ENCODE measurements at regions not wholly inside any gene's neighbourhood (a gene's known extent, or its start where the extent isn't known, plus 50 kb on each side); places are given as distances from the start of the nearest gene placed in this dataset.

DNA sequence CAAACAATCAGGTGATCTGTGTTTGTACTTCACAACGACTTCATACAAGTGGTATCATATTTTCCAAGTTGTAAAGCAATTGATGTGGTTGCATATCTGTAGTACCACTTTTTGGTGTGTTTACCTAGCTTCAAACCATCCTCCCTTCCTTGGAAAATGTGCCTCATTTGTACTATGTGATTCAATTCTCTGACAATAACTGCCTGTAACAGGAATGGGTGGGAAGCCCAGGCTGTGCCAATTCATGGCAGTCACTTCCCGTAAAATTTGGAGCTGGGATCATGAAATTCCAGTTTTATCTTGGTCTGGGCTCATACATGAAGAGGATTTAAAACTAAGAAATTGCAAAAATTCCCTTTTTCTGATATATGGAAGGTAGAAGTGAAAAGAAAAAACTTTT, 250.1 kb downstream of the DIO2 start:
- no peak for TF ChIP-seq CTCF (IDR thresholded peaks at IDR 0.05; ENCODE audit: borderline replicate concordance, control extremely low read depth, extremely low read depth, insufficient read depth, missing control alignments)
- no peak for DNase-seq (ENCODE audit: low spot score)
- in situ Hi-C loops (cut with MboI; ENCODE audit: low sequenced_read_pairs, unreplicated experiment), result no loop called here

DNA sequence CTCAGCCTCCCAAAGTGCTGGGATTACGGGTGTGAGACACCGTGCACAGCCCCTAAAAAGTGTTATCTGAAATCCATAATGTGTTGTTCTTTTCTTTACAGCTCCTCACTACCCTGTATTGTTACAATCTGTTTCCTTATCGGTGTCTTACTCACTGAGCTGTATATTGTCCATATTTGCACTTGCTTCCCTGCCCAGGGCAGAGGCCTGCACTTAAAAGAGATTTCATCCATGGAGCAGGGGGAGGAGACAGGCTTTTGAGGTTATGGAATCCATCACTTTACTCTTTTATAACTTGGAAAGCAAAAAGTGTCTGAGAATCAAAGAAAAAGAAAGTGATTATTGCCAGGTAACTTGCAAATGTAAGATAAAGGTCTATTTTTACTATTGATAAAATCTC, 251.0 kb downstream of the DIO2 start:
- in situ Hi-C loops (cut with MboI; ENCODE audit: low sequenced_read_pairs, unreplicated experiment), result no loop called here
- TF ChIP-seq CTCF (IDR thresholded peaks at IDR 0.05; ENCODE audit: borderline replicate concordance, control extremely low read depth, extremely low read depth, insufficient read depth, missing control alignments), result no peak
- no peak for DNase-seq (ENCODE audit: low spot score)

- TF ChIP-seq CTCF (IDR thresholded peaks at IDR 0.05; ENCODE audit: borderline replicate concordance, control extremely low read depth, extremely low read depth, insufficient read depth, missing control alignments), result no peak
- DNase-seq (ENCODE audit: low spot score), result no peak
- in situ Hi-C loops (cut with MboI; ENCODE audit: low sequenced_read_pairs, unreplicated experiment), result no loop called here
Measured at GRCh38 chr14:79951572-79951971, 259.7 kb downstream of the DIO2 start.

- in situ Hi-C loops (cut with MboI; ENCODE audit: low sequenced_read_pairs, unreplicated experiment), result no loop called here
- TF ChIP-seq CTCF (IDR thresholded peaks at IDR 0.05; ENCODE audit: borderline replicate concordance, control extremely low read depth, extremely low read depth, insufficient read depth, missing control alignments), result no peak
Measured at GRCh38 chr14:79949906-79950305, 261.4 kb downstream of the DIO2 start.

GRCh38 chr14:79947440-79948054, 263.8 kb downstream of the DIO2 start:
- no peak for TF ChIP-seq CTCF (IDR thresholded peaks at IDR 0.05; ENCODE audit: borderline replicate concordance, control extremely low read depth, extremely low read depth, insufficient read depth, missing control alignments)
- in situ Hi-C loops (cut with MboI; ENCODE audit: low sequenced_read_pairs, unreplicated experiment), result no loop called here
- no peak for DNase-seq (ENCODE audit: low spot score)

More at GRCh38 chr14:79949906-79950305, 261.4 kb downstream of the DIO2 start:
- no peak for DNase-seq (ENCODE audit: low spot score)

- no peak for TF ChIP-seq CTCF (IDR thresholded peaks at IDR 0.05; ENCODE audit: borderline replicate concordance, control extremely low read depth, extremely low read depth, insufficient read depth, missing control alignments)
- in situ Hi-C loops (cut with MboI; ENCODE audit: low sequenced_read_pairs, unreplicated experiment), result no loop called here
- DNase-seq (ENCODE audit: low spot score), result no peak
Measured at GRCh38 chr14:79939235-79939634, 272.1 kb downstream of the DIO2 start.
